IMR-90 (cell line): ENCODE measurements at regions not wholly inside any gene's neighbourhood (a gene's known extent, or its start where the extent isn't known, plus 50 kb on each side); places are given as distances from the start of the nearest gene placed in this dataset.
"Not testable (repeated sequence)": the region's sequence is repeated elsewhere in the genome, so short reads cannot be mapped to it uniquely, and the experiment has no call there.

ENCODE experiments used
- ATAC-seq: fragments of 200-7000 bp; cut with Tn5 transposase; 2 replicates; pipeline ENCODE4 v1.9.1; 2020; ENCODE audit warnings: low read depth, mild to moderate bottlenecking, moderate library complexity
- BruUV-seq: library from RNA; stranded (reverse); fragments of 400-500 nt; replicated peaks from 2 replicates; lab custom pipeline; 2021; lab: Mats Ljungman, UMichigan
- CTCF ChIA-PET: fragments of 300-600 bp; formaldehyde crosslinking; extraction: SDS; loops from one replicate; lab custom pipeline; 2021; ENCODE audit warnings: antibody characterized with exemption; lab: Yijun Ruan, JAX
- POLR2A ChIA-PET: fragments of 300-600 bp; sonication (Branson Sonifier 250); formaldehyde crosslinking; loops from one replicate; lab custom pipeline; 2022; ENCODE audit warnings: antibody characterized with exemption; ENCODE audit not compliant: unreplicated experiment; lab: Charles Lee
- DNase-seq: peaks from one replicate; pipeline ENCODE4 v3.0.0; 2013
- H2AFZ ChIP-seq: replicated peaks from 2 replicates; pipeline ENCODE3; 2013; ENCODE audit warnings: low read length, mild to moderate bottlenecking; ENCODE audit not compliant: poor library complexity
- H2AK5ac ChIP-seq: 2 replicates; pipeline ENCODE4 v1.6.1; 2013; ENCODE audit warnings: low read depth, low read length, inconsistent platforms
- H2AK9ac ChIP-seq: replicated peaks from 2 replicates; pipeline ENCODE3; 2013; ENCODE audit warnings: mild to moderate bottlenecking, low read depth, low read length, moderate library complexity; ENCODE audit not compliant: poor library complexity
- H2BK120ac ChIP-seq: 2 replicates; pipeline ENCODE4 v1.6.1; 2013; ENCODE audit warnings: low read depth, low read length, inconsistent platforms
- H2BK15ac ChIP-seq: 3 replicates; pipeline ENCODE4 v1.6.1; 2013; ENCODE audit warnings: low read depth, low read length, inconsistent platforms
- H2BK20ac ChIP-seq: 2 replicates; pipeline ENCODE4 v1.6.1; 2013; ENCODE audit warnings: low read depth, mild to moderate bottlenecking, inconsistent platforms, low read length, moderate library complexity
- H2BK5ac ChIP-seq: 2 replicates; pipeline ENCODE4 v1.6.1; 2013; ENCODE audit warnings: mild to moderate bottlenecking, low read depth, low read length, inconsistent platforms; ENCODE audit not compliant: poor library complexity, severe bottlenecking
- H3K14ac ChIP-seq: replicated peaks from 2 replicates; pipeline ENCODE4 v1.6.1; 2013; ENCODE audit warnings: low read depth, low read length, inconsistent platforms
- H3K18ac ChIP-seq: 2 replicates; pipeline ENCODE4 v1.6.1; 2013; ENCODE audit warnings: low read depth, low read length, control low read depth
- H3K23ac ChIP-seq: 2 replicates; pipeline ENCODE4 v1.6.1; 2013; ENCODE audit warnings: low read depth, low read length, inconsistent platforms
- H3K27ac ChIP-seq: 2 replicates; pipeline ENCODE4 v1.5.1; 2013; ENCODE audit warnings: mild to moderate bottlenecking, control low read depth, low read length; ENCODE audit not compliant: insufficient read depth
- H3K27me3 ChIP-seq: 2 replicates; pipeline ENCODE4 v1.6.1; 2013; ENCODE audit warnings: low read length; ENCODE audit not compliant: control insufficient read depth, insufficient read depth
- H3K36me3 ChIP-seq: 2 replicates; pipeline ENCODE4 v1.6.1; 2013; ENCODE audit warnings: low read length, mixed read lengths; ENCODE audit not compliant: control insufficient read depth, insufficient read depth
- H3K4ac ChIP-seq: 2 replicates; pipeline ENCODE4 v1.6.1; 2013; ENCODE audit warnings: low read depth, low read length, inconsistent platforms
- H3K4me1 ChIP-seq: 2 replicates; pipeline ENCODE4 v1.6.1; 2013; ENCODE audit warnings: low read length, mixed read lengths; ENCODE audit not compliant: control insufficient read depth, insufficient read depth
- H3K4me2 ChIP-seq: 2 replicates; pipeline ENCODE4 v1.6.1; 2013; ENCODE audit warnings: low read depth, mild to moderate bottlenecking, control low read depth, low read length, moderate library complexity
- H3K4me3 ChIP-seq: 2 replicates; pipeline ENCODE4 v1.5.1; 2013; ENCODE audit warnings: low read depth, mild to moderate bottlenecking, control low read depth, low read length, moderate library complexity; ENCODE audit not compliant: insufficient read depth
- H3K56ac ChIP-seq: 2 replicates; pipeline ENCODE4 v1.6.1; 2013; ENCODE audit warnings: low read length, inconsistent platforms; ENCODE audit not compliant: insufficient read depth; ENCODE audit errors: extremely low read depth
- H3K79me1 ChIP-seq, 2 experiments: 2 replicates each; pipeline ENCODE4 v1.6.1; 2013; ENCODE audit warnings: low read length in 2 of 2, inconsistent platforms in 1 of 2, low read depth in 1 of 2
- H3K9ac ChIP-seq: 2 replicates; pipeline ENCODE4 v1.6.1; 2013; ENCODE audit warnings: low read depth, low read length, control low read depth
- H3K9me1 ChIP-seq: 2 replicates; pipeline ENCODE4 v1.6.1; 2013; ENCODE audit warnings: low read length, inconsistent platforms; ENCODE audit not compliant: insufficient read depth
- H3K9me3 ChIP-seq: 2 replicates; pipeline ENCODE4 v1.6.1; 2013; ENCODE audit warnings: low read length; ENCODE audit not compliant: control insufficient read depth, insufficient read depth
- H4K20me1 ChIP-seq: 2 replicates; pipeline ENCODE4 v1.6.1; 2013; ENCODE audit warnings: low read length, inconsistent platforms; ENCODE audit not compliant: insufficient read depth
- H4K5ac ChIP-seq: 2 replicates; pipeline ENCODE4 v1.6.1; 2013; ENCODE audit warnings: mild to moderate bottlenecking, low read depth, low read length, control low read depth
- H4K8ac ChIP-seq, 2 experiments: 2 replicates each; pipeline ENCODE4 v1.6.1; 2013; ENCODE audit warnings: low read depth in 2 of 2, low read length in 2 of 2, control low read depth in 1 of 2, inconsistent platforms in 1 of 2
- H4K91ac ChIP-seq: 2 replicates; pipeline ENCODE4 v1.6.1; 2013; ENCODE audit warnings: low read depth, low read length, inconsistent platforms; ENCODE audit not compliant: insufficient read depth
- WGBS, 2 experiments: methylation state at CpG; one replicate each; pipeline versions ENCODE4 v1.1.5 to v1.1.7; 2013; ENCODE audit warnings: missing lambda C conversion rate in 2 of 2; ENCODE audit not compliant: insufficient read length in 1 of 2; ENCODE audit errors: extremely low coverage in 2 of 2; 5-methylcytosine and 5-hydroxymethylcytosine counted together
- dilution Hi-C: fragments of 300-500 bp; cut with HindIII; formaldehyde crosslinking; loops from one replicate; pipeline ENCODE4 v1.14.3; 2018; ENCODE audit warnings: low sequenced_read_pairs; ENCODE audit not compliant: unreplicated experiment
- in situ Hi-C: fragments of 300-500 bp; cut with MboI; formaldehyde crosslinking; loops from 3 replicates; pipeline ENCODE4 v1.14.3; 2019; ENCODE audit warnings: low sequenced_read_pairs, inconsistent platforms, mixed read lengths
- intact Hi-C: fragments of 100-400 bp; cut with micrococcal nuclease; formaldehyde crosslinking; loops from 2 replicates; pipeline ENCODE4 v1.10.0; 2022

DNA sequence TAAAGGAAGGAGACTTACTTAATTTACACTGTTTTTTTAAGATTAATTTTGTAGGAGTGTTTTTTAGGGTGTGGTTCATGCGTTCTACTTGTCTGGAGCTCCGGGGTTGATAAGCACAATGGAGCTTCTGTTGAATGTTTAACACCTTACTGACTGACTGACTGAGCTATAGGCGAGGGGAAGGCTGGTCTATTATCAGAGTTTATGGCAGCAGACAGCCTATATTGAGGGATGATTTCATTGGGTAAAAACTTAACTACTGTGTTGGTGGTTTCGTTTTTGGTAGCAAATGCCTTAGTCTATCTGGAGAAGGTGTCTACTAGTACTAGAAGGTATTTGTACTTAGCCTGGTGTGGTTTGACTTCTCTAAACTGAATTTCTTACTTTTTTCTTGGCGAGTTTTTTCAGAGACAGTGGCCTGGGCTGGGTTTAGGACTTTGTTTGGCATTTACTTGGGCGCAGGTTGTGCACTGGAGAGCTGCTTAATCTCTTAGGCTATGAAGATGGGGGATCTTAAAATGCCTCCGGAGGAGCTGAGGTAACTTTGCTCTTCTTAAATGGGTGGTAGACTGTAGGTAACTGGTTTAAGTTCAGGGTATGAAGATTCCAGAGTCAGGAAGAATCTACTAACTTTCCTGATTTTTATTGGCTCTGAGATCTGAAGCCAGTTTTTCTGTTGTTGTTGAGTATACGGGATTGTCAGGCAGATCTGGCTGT lies 130.2 kb downstream of the ART5 start:
- H3K9ac ChIP-seq, CTCF ChIA-PET, H3K4me2 ChIP-seq: not testable (repeated sequence)

DNA sequence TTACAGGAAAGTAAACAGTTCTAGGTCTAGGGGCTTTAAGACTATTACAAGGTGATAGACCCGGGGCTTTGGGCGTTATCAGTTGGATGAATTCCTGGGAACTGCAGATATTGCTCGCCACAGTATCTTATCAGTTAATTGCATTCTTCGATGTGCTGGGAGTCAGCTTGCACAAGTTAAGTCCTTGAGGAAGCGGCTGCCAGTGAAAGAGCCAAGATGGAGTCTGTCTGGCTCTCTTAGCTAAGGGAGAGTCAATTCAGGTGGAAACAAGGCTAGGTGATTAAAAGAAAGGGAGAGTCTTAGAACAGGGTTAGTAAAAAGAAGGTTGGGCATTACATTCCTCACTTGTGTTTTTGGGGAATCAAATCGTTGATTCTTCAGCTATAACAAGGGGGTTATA lies 130.6 kb upstream of the ZNF195 start:
- H2BK20ac ChIP-seq, intact Hi-C loops, H3K4ac ChIP-seq, H3K14ac ChIP-seq, POLR2A ChIA-PET, dilution Hi-C loops, ATAC-seq, H2AK5ac ChIP-seq, H2BK15ac ChIP-seq, CTCF ChIA-PET, H2AFZ ChIP-seq, H4K5ac ChIP-seq, H3K36me3 ChIP-seq, H2AK9ac ChIP-seq, in situ Hi-C loops, H2BK5ac ChIP-seq, H3K18ac ChIP-seq, H3K4me3 ChIP-seq, H4K8ac ChIP-seq, H2BK120ac ChIP-seq, H3K56ac ChIP-seq, H3K79me1 ChIP-seq, H3K4me2 ChIP-seq, H3K9ac ChIP-seq, DNase-seq, H3K23ac ChIP-seq, H3K9me3 ChIP-seq, H3K27me3 ChIP-seq, H4K91ac ChIP-seq, H3K9me1 ChIP-seq, H4K20me1 ChIP-seq, BruUV-seq, H3K27ac ChIP-seq, H3K4me1 ChIP-seq: not testable (repeated sequence)
- WGBS, 2 experiments, result 18% methylated on average over 3 of the region's 6 CpGs; no CpG with 5 or more reads in 1 of the 2 experiments

More for the DNA sequence above, 130.2 kb downstream of the ART5 start:
- H3K27me3 ChIP-seq, ATAC-seq, H4K8ac ChIP-seq, H4K20me1 ChIP-seq, H3K36me3 ChIP-seq, H2BK120ac ChIP-seq, H2AK9ac ChIP-seq, dilution Hi-C loops, H4K5ac ChIP-seq, H3K56ac ChIP-seq, H3K18ac ChIP-seq, H3K79me1 ChIP-seq, H4K91ac ChIP-seq, H3K9me3 ChIP-seq, H3K14ac ChIP-seq, intact Hi-C loops, H2AK5ac ChIP-seq, H3K27ac ChIP-seq, POLR2A ChIA-PET, H2AFZ ChIP-seq, H2BK5ac ChIP-seq, H3K23ac ChIP-seq, H3K4me1 ChIP-seq, in situ Hi-C loops, H3K4ac ChIP-seq, H2BK20ac ChIP-seq, BruUV-seq, DNase-seq, H3K4me3 ChIP-seq, H3K9me1 ChIP-seq, H2BK15ac ChIP-seq: not testable (repeated sequence)
- WGBS, 2 experiments, result no CpG with 5 or more reads among the region's 8 CpGs
